ENCODE measurements at regions not wholly inside any gene's neighbourhood (a gene's known extent, or its start where the extent isn't known, plus 50 kb on each side); places are given as distances from the start of the nearest gene placed in this dataset.

DNA sequence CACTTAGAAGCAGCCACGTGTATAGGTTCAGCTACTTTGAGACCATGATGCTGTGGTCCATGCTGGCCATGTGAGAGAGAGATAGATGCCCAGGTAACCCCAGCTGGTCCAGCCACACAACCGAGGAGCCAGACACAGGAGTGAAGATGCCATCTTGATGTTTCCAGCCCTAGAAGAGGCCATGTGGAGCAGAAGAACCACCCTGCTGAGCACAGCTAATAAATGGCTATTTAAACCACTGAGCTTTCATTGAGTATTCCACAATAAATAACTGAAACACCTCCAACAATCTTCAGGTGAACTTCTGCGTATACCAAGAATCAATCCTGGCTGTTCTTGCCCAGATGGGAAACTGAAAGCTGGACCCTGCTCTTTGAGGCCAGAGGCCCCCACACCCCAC, 84.0 kb upstream of the GSC start:
- TF ChIP-seq, protein P1, sequence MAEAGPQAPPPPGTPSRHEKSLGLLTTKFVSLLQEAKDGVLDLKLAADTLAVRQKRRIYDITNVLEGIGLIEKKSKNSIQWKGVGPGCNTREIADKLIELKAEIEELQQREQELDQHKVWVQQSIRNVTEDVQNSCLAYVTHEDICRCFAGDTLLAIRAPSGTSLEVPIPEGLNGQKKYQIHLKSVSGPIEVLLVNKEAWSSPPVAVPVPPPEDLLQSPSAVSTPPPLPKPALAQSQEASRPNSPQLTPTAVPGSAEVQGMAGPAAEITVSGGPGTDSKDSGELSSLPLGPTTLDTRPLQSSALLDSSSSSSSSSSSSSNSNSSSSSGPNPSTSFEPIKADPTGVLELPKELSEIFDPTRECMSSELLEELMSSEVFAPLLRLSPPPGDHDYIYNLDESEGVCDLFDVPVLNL (CRISPR knock-in tag; IDR thresholded peaks at IDR 0.05; ENCODE audit: borderline replicate concordance, low read depth) = no peak
- TF ChIP-seq, protein P2, sequence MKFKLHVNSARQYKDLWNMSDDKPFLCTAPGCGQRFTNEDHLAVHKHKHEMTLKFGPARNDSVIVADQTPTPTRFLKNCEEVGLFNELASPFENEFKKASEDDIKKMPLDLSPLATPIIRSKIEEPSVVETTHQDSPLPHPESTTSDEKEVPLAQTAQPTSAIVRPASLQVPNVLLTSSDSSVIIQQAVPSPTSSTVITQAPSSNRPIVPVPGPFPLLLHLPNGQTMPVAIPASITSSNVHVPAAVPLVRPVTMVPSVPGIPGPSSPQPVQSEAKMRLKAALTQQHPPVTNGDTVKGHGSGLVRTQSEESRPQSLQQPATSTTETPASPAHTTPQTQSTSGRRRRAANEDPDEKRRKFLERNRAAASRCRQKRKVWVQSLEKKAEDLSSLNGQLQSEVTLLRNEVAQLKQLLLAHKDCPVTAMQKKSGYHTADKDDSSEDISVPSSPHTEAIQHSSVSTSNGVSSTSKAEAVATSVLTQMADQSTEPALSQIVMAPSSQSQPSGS (CRISPR knock-in tag; IDR thresholded peaks at IDR 0.05; ENCODE audit: borderline replicate concordance, low read depth) = no peak
- TF ChIP-seq, protein P3, sequence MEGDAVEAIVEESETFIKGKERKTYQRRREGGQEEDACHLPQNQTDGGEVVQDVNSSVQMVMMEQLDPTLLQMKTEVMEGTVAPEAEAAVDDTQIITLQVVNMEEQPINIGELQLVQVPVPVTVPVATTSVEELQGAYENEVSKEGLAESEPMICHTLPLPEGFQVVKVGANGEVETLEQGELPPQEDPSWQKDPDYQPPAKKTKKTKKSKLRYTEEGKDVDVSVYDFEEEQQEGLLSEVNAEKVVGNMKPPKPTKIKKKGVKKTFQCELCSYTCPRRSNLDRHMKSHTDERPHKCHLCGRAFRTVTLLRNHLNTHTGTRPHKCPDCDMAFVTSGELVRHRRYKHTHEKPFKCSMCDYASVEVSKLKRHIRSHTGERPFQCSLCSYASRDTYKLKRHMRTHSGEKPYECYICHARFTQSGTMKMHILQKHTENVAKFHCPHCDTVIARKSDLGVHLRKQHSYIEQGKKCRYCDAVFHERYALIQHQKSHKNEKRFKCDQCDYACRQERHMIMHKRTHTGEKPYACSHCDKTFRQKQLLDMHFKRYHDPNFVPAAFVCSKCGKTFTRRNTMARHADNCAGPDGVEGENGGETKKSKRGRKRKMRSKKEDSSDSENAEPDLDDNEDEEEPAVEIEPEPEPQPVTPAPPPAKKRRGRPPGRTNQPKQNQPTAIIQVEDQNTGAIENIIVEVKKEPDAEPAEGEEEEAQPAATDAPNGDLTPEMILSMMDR (IDR thresholded peaks at IDR 0.05) = no peak

Measured in WTC11 (cell line).